Mesenteric fat pad (tissue), 1 donor: ENCODE measurements at regions not wholly inside any gene's neighbourhood (a gene's known extent, or its start where the extent isn't known, plus 50 kb on each side); places are given as distances from the start of the nearest gene placed in this dataset.
"Not testable (repeated sequence)": the region's sequence is repeated elsewhere in the genome, so short reads cannot be mapped to it uniquely, and the experiment has no call there.

Experiments used
- DNase-seq: peaks from one replicate; pipeline ENCODE4 v3.0.0-alpha.2; 2020; ENCODE audit warnings: low spot score
- donor health status: DM: yes; HTN: yes; CAD: no.

DNA sequence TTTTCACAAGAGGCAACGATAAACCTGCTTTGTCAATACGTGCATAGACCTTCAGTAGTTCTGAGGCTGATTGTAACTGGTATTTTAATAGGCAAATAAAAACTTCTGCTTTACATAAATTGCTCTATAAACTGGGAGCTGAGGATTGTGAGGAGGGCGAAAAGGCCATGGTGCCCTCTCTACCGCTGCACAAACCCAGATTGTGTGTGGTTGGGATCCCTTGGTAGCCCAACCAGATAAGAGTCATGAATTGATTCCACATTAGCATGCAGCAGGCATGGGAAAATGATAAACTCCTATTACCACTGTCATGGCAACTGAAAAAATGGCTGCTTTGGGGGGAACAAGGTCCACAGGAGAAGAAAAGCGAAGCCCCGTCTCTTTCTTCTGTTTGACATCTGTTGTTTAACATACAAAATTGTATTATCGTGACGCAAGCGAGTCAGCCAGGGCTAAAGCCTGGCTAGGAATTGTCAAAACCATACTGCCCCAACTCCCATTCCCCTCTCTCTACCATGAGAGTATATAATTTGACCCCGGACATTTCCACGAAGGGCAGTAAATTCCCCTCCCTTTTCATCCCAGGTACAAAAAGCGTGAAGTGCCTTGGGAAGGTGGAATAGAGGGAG lies 157.8 kb upstream of the SALL4 start:
- peak; percentile 18 for DNase-seq

- no peak for DNase-seq
These were observed 156.8 kb upstream of the SALL4 start for GRCh38 chr20:51959066-51959542.

DNA sequence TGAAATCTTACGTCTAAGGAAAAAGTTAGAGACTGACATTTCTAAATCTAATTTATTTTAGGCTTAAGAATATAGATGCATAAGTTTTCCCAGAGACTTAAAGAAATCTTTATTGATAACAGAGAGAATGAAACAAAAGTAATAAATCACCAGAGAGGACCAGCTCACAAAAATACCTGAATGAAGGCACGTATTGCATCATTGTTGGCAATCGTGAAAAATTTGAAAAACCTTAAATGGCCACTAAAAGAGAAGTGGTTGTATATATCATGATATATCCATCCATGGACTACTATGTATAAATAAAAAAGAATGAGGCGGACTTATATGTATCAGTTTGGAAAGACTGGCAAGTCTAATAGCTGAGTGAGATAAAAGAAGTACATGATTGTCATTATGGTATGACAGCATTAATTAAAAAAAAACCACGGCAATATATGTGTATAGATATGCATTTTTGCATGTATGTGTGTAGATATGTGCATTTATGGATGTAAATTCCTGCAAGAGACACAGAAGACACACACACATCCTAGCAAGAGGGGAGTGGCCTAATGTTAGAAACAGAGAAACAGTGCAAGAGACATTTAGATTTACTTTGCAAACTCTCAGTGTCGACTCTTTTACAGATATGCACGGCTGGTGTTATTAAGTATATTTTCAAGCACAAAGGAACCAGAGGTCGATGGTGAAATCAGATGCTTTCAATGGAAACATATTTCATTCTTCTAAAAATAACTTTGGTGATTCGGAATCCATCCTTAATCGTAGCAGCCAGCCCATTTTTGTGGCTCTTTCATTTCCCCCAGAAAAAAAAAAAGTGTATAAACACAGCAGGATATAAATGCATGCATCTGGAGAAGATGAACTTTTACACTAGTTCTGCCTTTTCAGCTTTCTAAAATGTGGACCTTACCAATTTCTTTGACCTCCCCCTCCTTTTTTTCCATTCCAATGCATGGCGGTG lies 156.1 kb upstream of the SALL4 start:
- no peak for DNase-seq

DNA sequence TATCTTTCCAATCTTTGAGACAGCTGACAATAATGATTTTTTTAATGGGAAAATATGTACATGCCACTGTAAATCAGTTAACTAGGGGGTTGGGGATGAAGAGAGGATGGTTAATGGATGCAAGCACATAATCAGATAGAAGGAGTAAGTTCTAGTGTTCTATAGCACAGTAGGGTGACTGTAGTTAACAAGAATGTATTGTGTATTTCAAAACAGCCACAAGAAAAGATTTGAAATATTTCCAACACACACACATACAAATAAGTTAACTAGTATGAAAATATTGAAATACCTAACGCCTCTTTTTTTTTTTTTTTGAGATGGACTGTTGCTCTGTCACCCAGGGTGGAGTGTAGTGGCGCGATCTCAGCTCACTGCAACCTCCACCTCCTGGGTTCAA lies 153.4 kb upstream of the SALL4 start:
- no peak for DNase-seq

GRCh38 chr20:51953731-51954340 lies 151.5 kb upstream of the SALL4 start:
- DNase-seq: no peak

DNA sequence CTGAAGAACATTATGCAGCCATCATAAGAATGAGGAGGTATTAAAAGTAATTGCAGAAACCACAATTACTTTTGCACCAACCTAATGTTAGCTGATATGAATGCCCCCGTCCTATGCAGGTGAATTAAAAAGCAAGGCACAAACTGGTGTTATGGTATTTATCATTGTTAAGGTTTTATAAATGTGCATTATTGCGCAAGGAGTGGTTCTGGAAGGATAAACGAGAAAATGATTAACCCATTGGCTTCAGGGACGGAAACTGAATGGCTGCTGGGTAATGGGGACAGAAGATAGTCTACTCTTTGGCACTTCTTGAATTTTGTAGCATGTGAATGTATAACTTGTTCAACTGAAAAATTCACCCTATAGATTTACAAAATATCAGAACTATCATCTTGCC lies 148.6 kb upstream of the SALL4 start:
- no peak for DNase-seq

DNA sequence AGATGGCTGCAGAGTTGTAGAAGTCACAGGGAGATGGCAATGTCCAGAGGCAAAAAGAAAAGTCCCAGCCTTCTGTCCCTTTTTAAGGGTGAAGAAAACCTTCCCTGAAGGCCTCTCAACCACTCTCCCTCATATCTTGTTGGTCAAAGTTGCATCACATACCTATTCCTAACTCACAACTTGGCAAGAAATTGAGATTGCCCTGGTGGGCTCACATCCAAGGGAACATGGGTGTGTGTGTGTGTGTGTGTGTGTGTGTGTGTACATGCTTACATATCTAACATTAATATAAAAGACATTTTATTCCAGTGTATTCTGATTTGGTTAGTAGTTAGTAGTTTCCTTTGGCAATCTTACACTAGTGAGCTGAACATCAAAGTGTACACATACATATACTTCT lies 144.3 kb upstream of the SALL4 start:
- no peak for DNase-seq

GRCh38 chr20:51945881-51946280 lies 143.6 kb upstream of the SALL4 start:
- no peak for DNase-seq

DNA sequence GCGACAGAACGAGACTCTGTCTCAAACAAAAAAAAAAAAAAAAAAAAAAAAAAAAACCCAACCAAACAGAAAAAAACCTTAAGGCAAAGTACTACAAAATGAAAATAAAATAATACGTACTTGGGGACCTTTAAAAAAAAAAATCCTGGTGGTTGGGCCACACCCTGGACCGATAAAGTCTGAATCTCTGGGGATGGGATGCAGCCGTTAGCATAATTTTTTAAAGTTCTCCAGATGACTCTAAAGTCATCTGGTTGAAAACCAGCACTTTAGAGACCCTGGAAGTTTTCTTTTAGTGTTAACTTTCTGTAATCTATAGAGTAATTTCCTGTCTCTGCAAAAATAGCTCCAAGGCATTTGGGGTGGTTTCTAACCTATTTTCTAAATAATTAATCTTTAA lies 142.9 kb upstream of the SALL4 start:
- DNase-seq: no peak

DNA sequence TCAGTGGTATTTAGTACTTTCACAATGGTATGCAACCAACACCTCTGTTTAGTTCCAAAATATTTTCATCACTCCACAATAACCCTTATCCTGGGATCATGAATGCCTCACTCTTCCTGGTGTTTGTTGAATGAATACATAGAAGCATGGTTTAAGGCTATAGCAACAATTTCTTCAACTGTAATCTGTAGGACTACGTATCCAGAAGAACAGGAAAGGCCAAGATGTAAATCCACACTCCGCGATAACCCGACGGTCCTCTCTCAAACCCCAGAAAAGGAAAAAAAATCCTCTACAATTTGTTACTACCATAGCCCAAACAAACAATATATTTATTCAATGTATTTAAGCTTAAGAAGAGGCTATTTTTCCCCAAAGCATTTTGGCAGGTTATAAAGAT lies 141.4 kb upstream of the SALL4 start:
- DNase-seq: no peak

GRCh38 chr20:51943326-51943725 lies 141.0 kb upstream of the SALL4 start:
- not testable (repeated sequence) for DNase-seq

DNA sequence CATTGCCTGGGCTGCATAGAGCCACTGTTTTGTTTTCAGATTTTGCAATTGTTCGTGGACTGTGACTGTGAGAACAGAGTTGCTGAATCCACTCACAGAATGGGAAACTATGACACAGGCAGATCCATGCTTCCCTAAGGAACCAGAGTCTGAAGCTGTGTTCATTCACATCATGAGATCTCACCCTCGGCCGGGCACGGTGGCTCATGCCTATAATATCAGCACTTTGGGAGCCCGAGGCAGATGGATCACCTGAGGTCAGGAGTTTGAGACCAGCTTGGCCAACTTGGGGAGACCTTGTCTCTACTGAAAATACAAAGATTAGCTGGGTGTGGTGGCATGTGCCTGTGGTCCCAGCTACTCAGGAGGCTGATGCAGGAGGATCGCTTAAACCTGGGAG lies 139.2 kb upstream of the SALL4 start:
- no peak for DNase-seq

DNA sequence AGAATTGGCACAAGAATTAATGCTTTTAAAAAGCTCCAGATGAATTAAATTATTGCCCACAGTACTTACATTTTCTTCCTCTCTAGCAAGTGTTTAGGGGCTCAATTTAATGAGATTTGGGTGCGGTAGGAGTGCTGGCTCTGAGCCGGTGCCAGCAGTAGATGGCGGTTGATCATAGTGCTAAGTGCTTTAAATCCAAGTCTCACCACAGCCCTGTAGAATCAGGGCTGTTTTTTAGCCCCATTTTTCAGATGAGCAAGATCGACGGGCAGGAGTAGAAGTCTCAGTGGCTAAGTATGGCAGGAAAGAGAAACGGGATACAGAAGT lies 136.9 kb upstream of the SALL4 start:
- DNase-seq: no peak

- no peak for DNase-seq
These were observed 136.4 kb upstream of the SALL4 start for GRCh38 chr20:51938559-51939258.

- no peak for DNase-seq
These were observed 135.5 kb upstream of the SALL4 start for GRCh38 chr20:51937779-51938178.

GRCh38 chr20:51936377-51936776 lies 134.1 kb upstream of the SALL4 start:
- DNase-seq: no peak

GRCh38 chr20:51935003-51935358 lies 132.7 kb upstream of the SALL4 start:
- DNase-seq: no peak

DNA sequence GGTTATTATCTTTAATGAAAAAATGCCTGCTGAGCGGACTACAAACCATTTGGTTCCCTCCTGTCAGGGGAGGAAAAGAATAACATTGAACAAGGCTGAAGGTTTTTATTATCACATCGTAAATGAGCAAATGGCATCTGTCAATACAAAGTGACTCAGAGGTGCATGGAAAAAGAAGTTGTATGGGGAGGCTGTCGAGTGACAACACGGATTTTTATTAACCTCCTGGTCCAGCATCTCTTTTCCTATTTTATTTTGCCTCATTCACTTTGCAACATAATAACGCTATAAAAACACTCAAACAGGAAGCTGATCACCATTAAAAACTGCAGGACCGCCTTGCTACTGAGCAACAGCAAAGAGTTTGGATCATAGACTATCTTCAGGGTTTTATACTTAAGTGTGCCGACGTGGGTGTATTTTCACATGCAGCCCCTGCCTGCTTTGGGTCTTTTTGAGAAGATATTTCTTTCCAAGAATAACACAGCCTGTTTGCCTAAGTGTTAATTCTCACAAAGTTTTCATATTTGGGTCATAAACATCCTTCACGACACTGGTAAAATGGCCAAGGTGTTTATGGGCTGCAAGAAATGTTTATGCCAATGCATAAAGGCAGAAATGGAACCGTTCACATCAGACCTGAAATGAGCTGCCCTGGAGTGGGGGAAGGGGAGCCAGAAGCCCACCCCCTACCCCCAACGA lies 132.1 kb upstream of the SALL4 start:
- no peak for DNase-seq

- no peak for DNase-seq
These were observed 129.1 kb upstream of the SALL4 start for GRCh38 chr20:51931371-51931781.

DNA sequence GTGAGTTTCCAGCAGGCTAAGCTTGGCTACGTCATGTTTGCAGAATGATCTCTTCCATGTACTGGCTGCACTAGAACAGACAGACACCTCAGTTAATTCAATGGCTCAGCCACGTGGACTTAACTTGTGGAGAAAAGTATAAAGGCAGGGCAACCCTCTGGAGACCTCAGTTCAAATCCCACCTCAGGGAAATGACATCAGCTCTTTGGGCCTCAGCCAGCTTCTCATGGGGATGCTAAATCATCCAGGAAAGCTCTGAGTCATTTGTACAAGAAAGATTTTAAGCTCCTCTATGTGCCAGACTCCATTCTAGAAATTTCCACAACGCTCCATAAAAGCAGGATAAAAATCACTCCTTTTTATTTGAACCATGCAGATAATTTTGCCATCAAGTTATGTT lies 128.5 kb upstream of the SALL4 start:
- no peak for DNase-seq

DNA sequence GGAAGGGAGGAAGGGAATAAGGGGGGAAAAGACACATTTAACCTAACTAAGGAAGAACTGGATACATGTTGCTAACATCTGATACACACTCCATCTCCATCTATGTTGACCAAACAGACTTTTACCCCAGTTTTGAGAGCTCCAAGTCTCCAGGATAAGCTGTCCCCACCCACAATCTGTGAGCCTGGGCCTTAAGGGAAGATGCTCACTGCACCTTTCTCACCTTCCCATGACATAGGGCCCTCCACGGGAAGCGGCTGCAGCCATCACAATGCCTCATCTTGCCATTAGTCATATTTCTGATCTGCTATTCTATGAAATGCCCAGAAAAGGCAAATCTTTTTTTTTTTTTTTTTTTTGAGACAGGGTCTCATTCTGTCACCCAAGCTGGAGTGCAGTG lies 126.6 kb upstream of the SALL4 start:
- no peak for DNase-seq
